Prostate gland (tissue), 2 donors: ENCODE measurements at regions not wholly inside any gene's neighbourhood (a gene's known extent, or its start where the extent isn't known, plus 50 kb on each side); places are given as distances from the start of the nearest gene placed in this dataset.
"Not testable (repeated sequence)": the region's sequence is repeated elsewhere in the genome, so short reads cannot be mapped to it uniquely, and the experiment has no call there.

ENCODE experiments used
- DNase-seq: peaks from one replicate; pipeline ENCODE4 v3.0.0-alpha.2; 2019; ENCODE audit warnings: low spot score
- H3K27ac ChIP-seq, 2 donors: fragments of 200-600 bp; sonication (generic); 2 replicates each; pipeline ENCODE4 v1.5.1; 2017 to 2019
- H3K27me3 ChIP-seq: fragments of 200-600 bp; sonication (generic); replicated peaks from 2 replicates; pipeline ENCODE4 v1.5.1; 2019; ENCODE audit not compliant: insufficient read depth
- H3K36me3 ChIP-seq, 2 donors: fragments of 200-600 bp; sonication (generic); 1 replicate in 1 of 2; 2 replicates in 1 of 2; pipeline versions ENCODE4 v1.5.1 to v1.8.1; 2017 to 2019
- H3K4me1 ChIP-seq: fragments of 200-600 bp; sonication (generic); replicated peaks from 2 replicates; pipeline ENCODE4 v1.5.1; 2019
- H3K4me3 ChIP-seq, 2 donors: fragments of 200-600 bp; sonication (generic); 2 replicates each; pipeline ENCODE4 v1.5.1; 2017 to 2019
- H3K9me3 ChIP-seq: fragments of 200-600 bp; sonication (generic); 2 replicates; pipeline ENCODE4 v1.5.1; 2017
- CTCF ChIP-seq, 4 experiments: fragments of 200-600 bp in 2 of 4; fragments of 450-650 bp in 2 of 4; sonication (generic) in 2 of 4; IDR thresholded peaks; 1 replicate in 3 of 4; 2 replicates in 1 of 4; pipeline ENCODE4 v1.5.1; 2016 to 2019; ENCODE audit warnings: antibody characterized with exemption in 4 of 4, mild to moderate bottlenecking in 2 of 4, moderate library complexity in 2 of 4
- POLR2A ChIP-seq: fragments of 450-650 bp; IDR thresholded peaks from one replicate; pipeline ENCODE4 v1.6.1; 2016; ENCODE audit warnings: antibody characterized with exemption, mild to moderate bottlenecking
- POLR2AphosphoS5 ChIP-seq: sonication (generic); formaldehyde crosslinking; IDR thresholded peaks from one replicate; pipeline ENCODE4 v1.6.1; 2017; ENCODE audit warnings: antibody characterized with exemption
- WGBS: methylation state at CpG from one replicate; pipeline ENCODE4 v1.1.5; 2018; 5-methylcytosine and 5-hydroxymethylcytosine counted together
- intact Hi-C: fragments of 100-400 bp; cut with DNase I; formaldehyde crosslinking; loops from one replicate; pipeline ENCODE4 v1.14.2; 2022

- H3K4me1 ChIP-seq = no peaks in the 10 kb centered on the region
- no peak overlapping the region for H3K4me3 ChIP-seq
- TF ChIP-seq POLR2AphosphoS5 (no peak), CTCF (IDR thresholded peaks at IDR 0.05) (no peak), POLR2A (no peak)
- no peaks in the 10 kb centered on the region for H3K27me3 ChIP-seq
- H3K27ac ChIP-seq = no peak overlapping the region
- no peaks in the 10 kb centered on the region for H3K36me3 ChIP-seq
- intact Hi-C loops = no loop called here
- no peak for DNase-seq
- no peaks in the 10 kb centered on the region for H3K9me3 ChIP-seq
- WGBS = 57% methylated on average over 2 of the region's 2 CpGs
Observed at GRCh38 chrY:9118704-9119103, 218.6 kb upstream of the TSPY4 start.

- H3K4me3 ChIP-seq = no peak overlapping the region
- intact Hi-C loops = no loop called here
- H3K4me1 ChIP-seq = no peaks in the 10 kb centered on the region
- H3K27me3 ChIP-seq = no peaks in the 10 kb centered on the region
- no peaks in the 10 kb centered on the region for H3K36me3 ChIP-seq
- 60% methylated on average over 7 of the region's 7 CpGs for WGBS
- DNase-seq = no peak
- TF ChIP-seq CTCF (IDR thresholded peaks at IDR 0.05) (no peak), POLR2A (no peak), POLR2AphosphoS5 (no peak)
- no peaks in the 10 kb centered on the region for H3K9me3 ChIP-seq
- H3K27ac ChIP-seq = no peak overlapping the region
Observed at GRCh38 chrY:9124623-9125022, 212.6 kb upstream of the TSPY4 start.

GRCh38 chrY:9126545-9126944, 210.7 kb upstream of the TSPY4 start:
- no peak overlapping the region for H3K4me3 ChIP-seq
- no peak for TF ChIP-seq POLR2A
- no peak for TF ChIP-seq POLR2AphosphoS5
- no peak for TF ChIP-seq CTCF (IDR thresholded peaks at IDR 0.05)
- no peak overlapping the region for H3K27ac ChIP-seq
- no peaks in the 10 kb centered on the region for H3K4me1 ChIP-seq
- H3K36me3 ChIP-seq = no peaks in the 10 kb centered on the region
- no CpG with 5 or more reads among the region's 1 CpG for WGBS
- H3K9me3 ChIP-seq = no peaks in the 10 kb centered on the region
- DNase-seq = no peak
- intact Hi-C loops = no loop called here
- no peaks in the 10 kb centered on the region for H3K27me3 ChIP-seq

- DNase-seq, H3K27ac ChIP-seq, H3K4me3 ChIP-seq, H3K9me3 ChIP-seq, H3K27me3 ChIP-seq, H3K36me3 ChIP-seq, intact Hi-C loops, H3K4me1 ChIP-seq: not testable (repeated sequence)
- 42% methylated on average over 4 of the region's 4 CpGs for WGBS
Observed at GRCh38 chrY:9143366-9143765, 193.9 kb upstream of the TSPY4 start.

GRCh38 chrY:9154552-9154951, 182.7 kb upstream of the TSPY4 start:
- not testable (repeated sequence) for H3K27me3 ChIP-seq, H3K9me3 ChIP-seq, H3K36me3 ChIP-seq, H3K27ac ChIP-seq, DNase-seq, H3K4me3 ChIP-seq, H3K4me1 ChIP-seq
- intact Hi-C loops = loop anchor here (10.0 kb wide), 1 partner anchor 500 kb away; no protein-coding TSS in a partner anchor

- WGBS = 50% methylated on average over 4 of the region's 4 CpGs
- no peaks in the 10 kb centered on the region for H3K27me3 ChIP-seq
- H3K4me1 ChIP-seq = no peaks in the 10 kb centered on the region
- TF ChIP-seq POLR2A (no peak), CTCF (IDR thresholded peaks at IDR 0.05) (no peak), POLR2AphosphoS5 (no peak)
- H3K36me3 ChIP-seq = no peaks in the 10 kb centered on the region
- H3K9me3 ChIP-seq = no peaks in the 10 kb centered on the region
- H3K4me3 ChIP-seq = no peak overlapping the region
- no peak overlapping the region for H3K27ac ChIP-seq
- DNase-seq = no peak
- intact Hi-C loops = loop anchor here (10.0 kb wide), 1 partner anchor 501 kb away; no protein-coding TSS in a partner anchor
Observed at GRCh38 chrY:9155721-9156120, 181.5 kb upstream of the TSPY4 start.
